ENCODE measurements at regions not wholly inside any gene's neighbourhood (a gene's known extent, or its start where the extent isn't known, plus 50 kb on each side); places are given as distances from the start of the nearest gene placed in this dataset.

- TF ChIP-seq, protein P1, sequence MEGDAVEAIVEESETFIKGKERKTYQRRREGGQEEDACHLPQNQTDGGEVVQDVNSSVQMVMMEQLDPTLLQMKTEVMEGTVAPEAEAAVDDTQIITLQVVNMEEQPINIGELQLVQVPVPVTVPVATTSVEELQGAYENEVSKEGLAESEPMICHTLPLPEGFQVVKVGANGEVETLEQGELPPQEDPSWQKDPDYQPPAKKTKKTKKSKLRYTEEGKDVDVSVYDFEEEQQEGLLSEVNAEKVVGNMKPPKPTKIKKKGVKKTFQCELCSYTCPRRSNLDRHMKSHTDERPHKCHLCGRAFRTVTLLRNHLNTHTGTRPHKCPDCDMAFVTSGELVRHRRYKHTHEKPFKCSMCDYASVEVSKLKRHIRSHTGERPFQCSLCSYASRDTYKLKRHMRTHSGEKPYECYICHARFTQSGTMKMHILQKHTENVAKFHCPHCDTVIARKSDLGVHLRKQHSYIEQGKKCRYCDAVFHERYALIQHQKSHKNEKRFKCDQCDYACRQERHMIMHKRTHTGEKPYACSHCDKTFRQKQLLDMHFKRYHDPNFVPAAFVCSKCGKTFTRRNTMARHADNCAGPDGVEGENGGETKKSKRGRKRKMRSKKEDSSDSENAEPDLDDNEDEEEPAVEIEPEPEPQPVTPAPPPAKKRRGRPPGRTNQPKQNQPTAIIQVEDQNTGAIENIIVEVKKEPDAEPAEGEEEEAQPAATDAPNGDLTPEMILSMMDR (conservative IDR thresholded peaks at IDR 0.05; ENCODE audit: low read length) = no peak
- TF ChIP-seq EZH2phosphoT487 (IDR thresholded peaks at IDR 0.05; ENCODE audit: borderline replicate concordance) = no peak
These were observed 226.4 kb upstream of the KIRREL3 start for GRCh38 chr11:127226949-127227348.
